OCI-LY1 (cell line): ENCODE measurements at regions not wholly inside any gene's neighbourhood (a gene's known extent, or its start where the extent isn't known, plus 50 kb on each side); places are given as distances from the start of the nearest gene placed in this dataset.

Source experiments
- CTCF ChIP-seq: fragments of 200-600 bp; sonication (generic), shearing (Covaris generic); IDR thresholded peaks from 2 replicates; pipeline ENCODE4 v1.5.1; 2017; ENCODE audit warnings: mild to moderate bottlenecking, antibody characterized with exemption, low read length, moderate library complexity, mixed read lengths
- EZH2 ChIP-seq: fragments of 200-600 bp; sonication (generic), shearing (Covaris generic); IDR thresholded peaks from 2 replicates; pipeline ENCODE4 v1.8.0; 2017; ENCODE audit warnings: borderline replicate concordance, mixed run types, mild to moderate bottlenecking, antibody characterized with exemption, low read length, moderate library complexity, mixed read lengths

GRCh38 chr3:104032283-104032682 is 1334.4 kb upstream of the ALCAM start:
- TF ChIP-seq CTCF = no peak
- no peak for TF ChIP-seq EZH2
